Mesothelial cell of epicardium (in vitro differentiated cells): ENCODE measurements at regions not wholly inside any gene's neighbourhood (a gene's known extent, or its start where the extent isn't known, plus 50 kb on each side); places are given as distances from the start of the nearest gene placed in this dataset.

Experiments used
- DNase-seq, 2 experiments: peaks; one replicate each; pipeline ENCODE4 v3.0.0; 2021; ENCODE audit warnings: low spot score in 2 of 2; ENCODE audit not compliant: unreplicated experiment in 2 of 2
- H3K27ac Mint-ChIP-seq: 2 replicates; pipeline ENCODE4 v1.8.0; 2021; ENCODE audit warnings: mixed read lengths
- H3K27me3 Mint-ChIP-seq: 2 replicates; pipeline ENCODE4 v1.8.0; 2021; ENCODE audit warnings: low read depth, mixed read lengths
- H3K36me3 Mint-ChIP-seq: 2 replicates; pipeline ENCODE4 v1.8.0; 2021; ENCODE audit warnings: mixed read lengths
- H3K4me1 Mint-ChIP-seq: 2 replicates; pipeline ENCODE4 v1.8.0; 2021; ENCODE audit warnings: mixed read lengths
- H3K4me3 Mint-ChIP-seq: 2 replicates; pipeline ENCODE4 v1.8.0; 2021; ENCODE audit warnings: mild to moderate bottlenecking, moderate library complexity, mixed read lengths
- H3K9me3 Mint-ChIP-seq: 2 replicates; pipeline ENCODE4 v1.8.0; 2021; ENCODE audit warnings: mixed read lengths
- TF ChIP-seq, protein P1 (sequence below): fragments of 200-600 bp; sonication (generic); IDR thresholded peaks from one replicate; pipeline ENCODE4 v1.5.0; 2021; ENCODE audit warnings: antibody characterized with exemption; ENCODE audit not compliant: unreplicated experiment

DNA sequence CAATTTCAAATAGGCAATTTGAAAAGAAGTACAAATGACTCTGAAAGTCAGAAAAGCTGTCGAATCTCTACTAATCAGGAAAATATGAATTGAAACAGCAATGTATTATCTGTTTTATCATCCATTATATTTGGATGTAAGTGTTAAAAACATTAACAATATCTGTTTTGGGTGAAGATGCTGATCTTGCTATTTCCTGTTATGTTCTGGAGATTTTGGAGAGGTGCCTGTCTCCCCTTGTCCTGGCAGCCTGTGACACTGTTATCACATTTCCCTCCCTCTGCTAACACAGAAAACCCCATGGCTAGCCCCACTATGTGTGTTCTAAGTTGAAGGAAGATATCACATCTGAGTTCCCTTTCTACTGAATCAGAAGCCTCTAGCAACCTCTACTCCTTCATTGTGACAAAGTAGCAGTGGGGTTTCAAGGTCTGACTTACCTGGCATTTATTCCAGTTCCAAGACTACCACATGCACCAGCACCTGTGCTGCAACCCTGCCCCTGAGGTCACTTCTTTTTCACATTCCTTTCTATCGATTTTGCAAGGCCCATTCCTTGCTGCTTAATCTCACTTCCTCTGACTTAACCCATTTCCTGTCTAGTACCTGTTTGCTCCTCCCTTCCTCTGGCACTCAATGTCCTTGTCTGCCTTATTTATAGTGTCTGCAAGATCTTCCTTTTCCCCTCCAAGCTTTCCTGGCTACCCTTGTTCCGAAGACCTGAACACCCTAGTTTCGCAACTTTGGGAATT is 95.5 kb upstream of the COL8A1 start:
- TF ChIP-seq, protein P1, sequence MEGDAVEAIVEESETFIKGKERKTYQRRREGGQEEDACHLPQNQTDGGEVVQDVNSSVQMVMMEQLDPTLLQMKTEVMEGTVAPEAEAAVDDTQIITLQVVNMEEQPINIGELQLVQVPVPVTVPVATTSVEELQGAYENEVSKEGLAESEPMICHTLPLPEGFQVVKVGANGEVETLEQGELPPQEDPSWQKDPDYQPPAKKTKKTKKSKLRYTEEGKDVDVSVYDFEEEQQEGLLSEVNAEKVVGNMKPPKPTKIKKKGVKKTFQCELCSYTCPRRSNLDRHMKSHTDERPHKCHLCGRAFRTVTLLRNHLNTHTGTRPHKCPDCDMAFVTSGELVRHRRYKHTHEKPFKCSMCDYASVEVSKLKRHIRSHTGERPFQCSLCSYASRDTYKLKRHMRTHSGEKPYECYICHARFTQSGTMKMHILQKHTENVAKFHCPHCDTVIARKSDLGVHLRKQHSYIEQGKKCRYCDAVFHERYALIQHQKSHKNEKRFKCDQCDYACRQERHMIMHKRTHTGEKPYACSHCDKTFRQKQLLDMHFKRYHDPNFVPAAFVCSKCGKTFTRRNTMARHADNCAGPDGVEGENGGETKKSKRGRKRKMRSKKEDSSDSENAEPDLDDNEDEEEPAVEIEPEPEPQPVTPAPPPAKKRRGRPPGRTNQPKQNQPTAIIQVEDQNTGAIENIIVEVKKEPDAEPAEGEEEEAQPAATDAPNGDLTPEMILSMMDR, result no peak
- Mint-ChIP-seq H3K4me3 (no peak overlapping the region), H3K9me3 (peaks cover 6% of the 10 kb centered on the region), H3K36me3 (no peaks in the 10 kb centered on the region), H3K27ac (no peak overlapping the region), H3K27me3 (no peaks in the 10 kb centered on the region), H3K4me1 (peaks cover 12% of the 10 kb centered on the region)
- no peak for DNase-seq

DNA sequence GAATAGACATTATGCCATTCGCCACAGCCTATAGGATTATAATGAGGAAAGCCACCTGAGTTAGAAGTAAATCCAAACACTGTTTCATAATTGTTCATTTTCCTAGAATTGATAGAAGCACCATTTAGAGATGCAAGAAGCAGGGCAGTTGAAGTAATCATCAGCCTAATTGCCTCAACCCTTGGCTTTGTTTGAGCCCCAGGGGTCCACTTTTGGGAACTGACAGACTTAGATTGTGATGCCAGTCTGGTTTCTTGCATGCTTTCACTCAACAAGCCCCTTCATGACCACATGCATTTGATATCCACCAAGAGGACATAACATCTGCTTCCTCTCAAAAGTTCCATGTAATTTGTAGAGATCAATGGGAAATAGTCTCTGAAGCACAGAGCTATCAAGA is 97.2 kb upstream of the COL8A1 start:
- peaks cover 25% of the 10 kb centered on the region for H3K4me1 Mint-ChIP-seq
- H3K27ac Mint-ChIP-seq, result no peak overlapping the region
- no peak for DNase-seq
- H3K36me3 Mint-ChIP-seq, result no peaks in the 10 kb centered on the region
- H3K4me3 Mint-ChIP-seq, result no peak overlapping the region
- peaks cover 6% of the 10 kb centered on the region for H3K9me3 Mint-ChIP-seq
- H3K27me3 Mint-ChIP-seq, result no peaks in the 10 kb centered on the region
- TF ChIP-seq, protein P1, result no peak

DNA sequence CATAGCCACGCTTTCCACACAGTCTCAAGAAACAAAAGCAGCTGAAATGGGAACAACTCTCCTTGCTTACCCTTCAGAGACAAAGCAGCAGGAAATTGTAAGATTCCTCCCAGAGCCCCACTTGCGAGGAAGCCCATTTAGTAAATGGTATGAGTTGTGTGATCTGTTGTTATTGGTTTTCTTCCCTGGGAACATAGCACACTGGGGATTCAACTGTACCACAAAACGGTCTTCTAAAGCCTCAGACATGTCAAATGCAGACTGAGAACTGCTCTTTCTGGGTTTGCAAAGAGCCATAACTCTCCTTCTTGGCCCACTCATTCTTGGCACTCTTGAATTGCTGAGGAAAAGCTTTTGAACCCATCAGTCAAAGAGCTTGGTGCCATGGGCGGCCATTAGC is 101.0 kb upstream of the COL8A1 start:
- DNase-seq, result no peak
- H3K4me1 Mint-ChIP-seq, result peaks cover 29% of the 10 kb centered on the region
- H3K4me3 Mint-ChIP-seq, result no peak overlapping the region
- peaks cover 6% of the 10 kb centered on the region for H3K9me3 Mint-ChIP-seq
- TF ChIP-seq, protein P1, result no peak
- H3K27me3 Mint-ChIP-seq, result no peaks in the 10 kb centered on the region
- no peaks in the 10 kb centered on the region for H3K36me3 Mint-ChIP-seq
- peak overlapping the region; percentile 75 for H3K27ac Mint-ChIP-seq

DNA sequence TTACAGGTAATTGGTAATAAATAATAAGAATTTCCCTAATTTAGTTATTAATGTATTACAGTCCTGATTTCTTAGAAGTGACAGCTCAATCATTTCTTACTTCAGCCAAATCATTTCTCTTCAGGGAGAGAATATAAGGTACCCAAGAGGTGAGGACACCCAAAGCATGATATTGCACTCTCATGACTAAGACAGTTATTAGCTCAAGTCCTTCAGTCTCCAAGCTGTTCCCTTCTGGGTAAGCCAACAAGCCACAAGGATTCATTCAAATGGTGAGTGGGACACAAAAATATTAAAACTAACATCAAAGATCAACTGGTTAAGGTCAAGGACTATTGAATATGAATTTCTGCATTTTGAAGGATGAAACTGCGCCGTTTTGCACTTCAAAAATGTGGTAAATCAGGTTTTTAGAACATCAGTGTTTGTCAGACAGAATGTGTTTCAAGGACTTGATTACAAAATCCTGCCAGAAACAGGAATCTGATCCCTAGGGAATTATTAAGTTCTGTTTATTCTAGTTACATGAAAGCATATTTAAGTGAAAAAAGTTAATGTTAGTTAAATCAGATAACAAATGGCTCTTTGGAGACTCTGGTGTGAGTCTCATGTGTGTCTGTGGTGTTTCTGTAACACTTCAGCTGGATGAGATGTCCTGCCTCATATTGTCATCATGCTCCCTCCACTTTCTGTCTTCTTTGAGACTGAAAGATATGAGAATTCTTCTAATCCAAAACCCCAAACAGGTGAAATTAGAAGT is 101.7 kb upstream of the COL8A1 start:
- no peaks in the 10 kb centered on the region for H3K36me3 Mint-ChIP-seq
- peaks cover 29% of the 10 kb centered on the region for H3K4me1 Mint-ChIP-seq
- H3K9me3 Mint-ChIP-seq, result peaks cover 6% of the 10 kb centered on the region
- peak overlapping the region; percentile 75 for H3K27ac Mint-ChIP-seq
- no peaks in the 10 kb centered on the region for H3K27me3 Mint-ChIP-seq
- TF ChIP-seq, protein P1, result no peak
- no peak overlapping the region for H3K4me3 Mint-ChIP-seq
- DNase-seq, result no peak

DNA sequence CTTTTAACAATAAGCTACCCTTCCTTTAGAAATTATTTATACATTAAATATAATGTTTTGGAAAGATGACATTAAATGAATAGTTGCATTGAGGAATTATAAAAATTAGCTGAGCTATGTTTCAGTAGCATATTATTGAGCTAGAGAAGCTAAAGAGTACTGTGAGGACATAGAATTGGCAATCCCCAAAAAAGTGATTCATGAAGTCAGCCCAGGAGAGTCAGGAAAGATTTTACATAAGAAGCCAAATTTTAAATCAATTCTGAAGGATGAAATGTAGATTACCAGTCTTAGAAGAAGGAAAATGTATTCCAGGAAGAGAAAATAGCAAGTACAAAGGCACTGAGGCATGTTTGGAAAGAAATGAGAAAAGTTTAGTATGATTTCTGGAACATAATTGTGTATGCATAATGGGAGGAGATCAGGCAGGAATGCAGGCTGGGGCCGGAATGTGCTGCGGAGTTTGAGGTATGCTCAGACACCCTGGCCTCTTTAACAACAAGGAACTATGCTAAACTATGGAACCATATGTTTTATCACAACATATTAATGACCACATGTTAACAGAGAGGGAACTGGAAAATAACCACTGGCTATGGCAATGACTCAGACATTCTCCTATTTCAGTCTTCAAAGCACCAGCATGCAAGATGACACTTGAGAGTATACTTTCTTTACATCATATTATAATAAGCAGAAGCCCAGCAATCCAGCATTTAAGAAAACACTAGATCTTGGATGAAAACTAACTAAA is 103.3 kb upstream of the COL8A1 start:
- TF ChIP-seq, protein P1, result no peak
- Mint-ChIP-seq H3K36me3 (no peaks in the 10 kb centered on the region), H3K4me3 (no peak overlapping the region), H3K27ac (peak overlapping the region; percentile 70), H3K27me3 (no peaks in the 10 kb centered on the region), H3K4me1 (peaks cover 29% of the 10 kb centered on the region), H3K9me3 (peaks cover 5% of the 10 kb centered on the region)
- DNase-seq, result no peak
